ENCODE measurements at regions not wholly inside any gene's neighbourhood (a gene's known extent, or its start where the extent isn't known, plus 50 kb on each side); places are given as distances from the start of the nearest gene placed in this dataset.

DNA sequence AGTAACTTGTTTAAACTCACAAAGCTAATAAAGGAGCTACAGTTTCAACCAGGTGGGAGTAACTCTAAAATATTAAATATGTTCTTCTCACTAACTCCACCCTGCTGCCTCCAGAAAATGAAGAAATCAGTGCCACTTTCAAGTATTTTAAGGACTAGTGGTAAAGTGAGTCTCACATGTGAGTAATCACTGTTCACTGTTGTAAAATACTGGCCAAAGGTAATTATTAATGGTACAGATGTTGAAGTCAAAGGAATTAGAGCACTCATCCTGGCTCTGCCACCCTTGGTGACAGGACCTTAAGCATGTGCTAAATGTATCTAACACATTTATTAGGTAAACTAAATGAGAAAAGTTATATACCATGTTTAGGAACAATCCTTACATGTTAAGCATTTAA is 430.7 kb downstream of the BRINP1 start:
- Histone ChIP-seq H3K4me3 (no peak overlapping the region), H3K4me1 (no peaks in the 10 kb centered on the region), H3K27ac (replicated peaks) (no peak overlapping the region), H3K36me3 (no peaks in the 10 kb centered on the region), H3K27me3 (ENCODE audit: low read depth) (no peaks in the 10 kb centered on the region), H3K9me3 (replicated peaks) (no peaks in the 10 kb centered on the region)
- TF ChIP-seq, protein P1, sequence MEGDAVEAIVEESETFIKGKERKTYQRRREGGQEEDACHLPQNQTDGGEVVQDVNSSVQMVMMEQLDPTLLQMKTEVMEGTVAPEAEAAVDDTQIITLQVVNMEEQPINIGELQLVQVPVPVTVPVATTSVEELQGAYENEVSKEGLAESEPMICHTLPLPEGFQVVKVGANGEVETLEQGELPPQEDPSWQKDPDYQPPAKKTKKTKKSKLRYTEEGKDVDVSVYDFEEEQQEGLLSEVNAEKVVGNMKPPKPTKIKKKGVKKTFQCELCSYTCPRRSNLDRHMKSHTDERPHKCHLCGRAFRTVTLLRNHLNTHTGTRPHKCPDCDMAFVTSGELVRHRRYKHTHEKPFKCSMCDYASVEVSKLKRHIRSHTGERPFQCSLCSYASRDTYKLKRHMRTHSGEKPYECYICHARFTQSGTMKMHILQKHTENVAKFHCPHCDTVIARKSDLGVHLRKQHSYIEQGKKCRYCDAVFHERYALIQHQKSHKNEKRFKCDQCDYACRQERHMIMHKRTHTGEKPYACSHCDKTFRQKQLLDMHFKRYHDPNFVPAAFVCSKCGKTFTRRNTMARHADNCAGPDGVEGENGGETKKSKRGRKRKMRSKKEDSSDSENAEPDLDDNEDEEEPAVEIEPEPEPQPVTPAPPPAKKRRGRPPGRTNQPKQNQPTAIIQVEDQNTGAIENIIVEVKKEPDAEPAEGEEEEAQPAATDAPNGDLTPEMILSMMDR (IDR thresholded peaks at IDR 0.05; ENCODE audit: borderline replicate concordance), result no peak
- DNase-seq, result no peak
- intact Hi-C loops (cut with micrococcal nuclease), result no loop called here

DNA sequence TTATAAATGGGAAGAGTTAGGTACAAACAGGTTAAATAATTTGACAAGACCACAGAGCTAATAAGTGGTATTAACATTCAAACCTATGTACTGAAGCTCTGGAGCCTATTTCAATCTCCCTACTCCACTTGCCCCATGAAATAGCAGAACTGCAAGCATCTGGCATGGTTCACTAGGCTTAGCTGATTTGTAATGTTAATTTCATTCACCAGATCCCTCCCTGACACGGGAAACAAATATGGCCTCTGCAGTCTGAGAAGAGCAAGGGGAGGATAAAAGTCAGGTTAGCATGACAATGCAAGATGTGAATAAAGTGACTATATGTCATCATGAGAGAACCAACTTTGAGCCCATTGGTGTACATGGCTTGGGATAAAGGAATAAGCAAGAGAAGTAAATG is 428.8 kb downstream of the BRINP1 start:
- TF ChIP-seq, protein P1 (IDR thresholded peaks at IDR 0.05; ENCODE audit: borderline replicate concordance), result no peak
- Histone ChIP-seq H3K4me3 (no peak overlapping the region), H3K27me3 (ENCODE audit: low read depth) (no peaks in the 10 kb centered on the region), H3K36me3 (no peaks in the 10 kb centered on the region), H3K4me1 (no peaks in the 10 kb centered on the region), H3K9me3 (replicated peaks) (no peaks in the 10 kb centered on the region), H3K27ac (replicated peaks) (no peak overlapping the region)
- intact Hi-C loops (cut with micrococcal nuclease), result no loop called here
- no peak for DNase-seq

DNA sequence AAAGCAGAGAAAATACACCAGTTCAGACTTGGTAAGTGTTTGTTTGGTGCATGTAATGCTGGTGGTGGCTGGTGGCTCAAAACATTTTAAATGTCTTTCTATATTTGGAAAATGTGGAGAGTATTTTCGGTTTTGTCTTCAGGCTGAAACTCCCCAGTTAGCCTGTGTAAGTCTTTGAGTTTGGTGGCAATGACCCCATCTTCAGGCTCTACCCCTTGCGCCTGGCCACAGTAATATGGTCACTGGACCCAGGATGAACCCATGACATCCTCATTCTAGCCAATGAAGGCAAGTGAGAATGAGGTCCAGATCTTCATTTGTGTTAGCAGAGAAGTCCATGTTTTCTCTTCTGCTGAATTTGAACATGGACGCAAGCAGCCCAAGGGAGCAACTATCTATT is 422.6 kb downstream of the BRINP1 start:
- TF ChIP-seq, protein P1 (IDR thresholded peaks at IDR 0.05; ENCODE audit: borderline replicate concordance), result no peak
- no peaks in the 10 kb centered on the region for H3K4me1 ChIP-seq
- H3K27ac ChIP-seq (replicated peaks), result no peak overlapping the region
- no peaks in the 10 kb centered on the region for H3K36me3 ChIP-seq
- H3K27me3 ChIP-seq (ENCODE audit: low read depth), result no peaks in the 10 kb centered on the region
- no peak for DNase-seq
- H3K9me3 ChIP-seq (replicated peaks), result no peaks in the 10 kb centered on the region
- no peak overlapping the region for H3K4me3 ChIP-seq
- intact Hi-C loops (cut with micrococcal nuclease), result no loop called here

DNA sequence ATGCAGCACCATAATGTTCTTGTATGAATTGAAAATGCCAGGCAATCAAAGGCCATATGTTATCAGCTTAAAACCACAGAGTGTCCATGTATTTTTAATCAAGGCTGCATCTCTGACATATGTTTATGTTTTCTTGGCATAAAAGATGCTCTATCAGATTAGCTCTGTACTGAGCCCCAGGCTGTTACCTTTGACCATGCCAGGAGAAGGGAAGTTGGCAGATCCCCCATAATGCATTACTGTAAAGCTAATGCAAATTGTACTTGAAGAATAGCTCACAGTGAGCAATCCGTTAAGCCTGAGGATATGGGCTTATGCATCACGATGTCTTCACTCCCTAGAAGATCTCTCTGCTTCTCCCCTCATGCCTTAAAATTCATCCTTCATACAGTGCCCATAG is 414.4 kb downstream of the BRINP1 start:
- intact Hi-C loops (cut with micrococcal nuclease), result no loop called here
- H3K27me3 ChIP-seq (ENCODE audit: low read depth), result no peaks in the 10 kb centered on the region

DNA sequence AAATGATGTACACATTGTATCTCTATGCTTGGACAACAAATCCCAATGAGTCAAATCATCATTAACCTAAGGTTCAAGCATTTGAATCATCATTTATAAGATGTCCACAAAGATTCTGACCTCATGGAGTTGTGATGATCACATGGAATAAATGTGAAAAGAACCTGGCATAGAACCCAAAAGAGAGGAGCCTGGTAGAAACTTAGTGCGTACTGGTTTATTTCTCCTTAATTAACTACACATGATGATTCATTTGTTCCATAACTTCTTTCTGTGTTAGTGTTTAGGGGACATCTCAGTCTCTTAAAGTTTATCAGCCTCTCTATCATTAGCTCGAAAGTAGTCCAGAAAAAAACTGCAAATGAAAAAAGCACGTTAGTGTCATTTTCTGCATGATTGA is 411.6 kb downstream of the BRINP1 start:
- H3K27me3 ChIP-seq (ENCODE audit: low read depth), result no peaks in the 10 kb centered on the region
- no peaks in the 10 kb centered on the region for H3K9me3 ChIP-seq (replicated peaks)
- H3K36me3 ChIP-seq, result no peaks in the 10 kb centered on the region
- H3K4me3 ChIP-seq, result no peak overlapping the region
- intact Hi-C loops (cut with micrococcal nuclease), result no loop called here
- no peak for DNase-seq
- TF ChIP-seq, protein P1 (IDR thresholded peaks at IDR 0.05; ENCODE audit: borderline replicate concordance), result no peak
- H3K4me1 ChIP-seq, result peaks cover 9% of the 10 kb centered on the region
- H3K27ac ChIP-seq (replicated peaks), result no peak overlapping the region

More for the DNA sequence above, 414.4 kb downstream of the BRINP1 start:
- Histone ChIP-seq H3K27ac (replicated peaks) (no peak overlapping the region), H3K9me3 (replicated peaks) (no peaks in the 10 kb centered on the region), H3K4me1 (no peaks in the 10 kb centered on the region), H3K4me3 (no peak overlapping the region), H3K36me3 (no peaks in the 10 kb centered on the region)
- DNase-seq, result no peak
- TF ChIP-seq, protein P1 (IDR thresholded peaks at IDR 0.05; ENCODE audit: borderline replicate concordance), result no peak

DNA sequence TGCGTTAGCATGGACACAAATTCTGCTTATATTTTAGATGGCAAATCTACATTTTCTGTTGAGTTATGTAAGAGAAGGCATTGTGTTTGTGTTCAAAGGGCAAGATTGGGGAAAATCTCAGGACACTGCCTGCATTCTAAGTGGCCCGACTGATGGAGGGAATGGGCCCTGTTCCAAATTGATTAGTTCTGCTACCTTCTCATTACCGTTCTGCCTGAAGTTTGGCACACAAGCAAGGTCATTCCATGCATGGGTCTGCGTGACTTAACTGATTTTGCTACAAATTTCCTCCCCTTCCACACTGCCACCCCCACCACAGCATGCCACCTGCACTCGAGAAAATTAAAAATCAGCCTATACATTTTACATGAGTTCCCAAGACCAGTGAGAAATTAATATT is 409.9 kb downstream of the BRINP1 start:
- Histone ChIP-seq H3K4me3 (no peak overlapping the region), H3K36me3 (no peaks in the 10 kb centered on the region), H3K27ac (replicated peaks) (no peak overlapping the region), H3K9me3 (replicated peaks) (no peaks in the 10 kb centered on the region), H3K4me1 (peaks cover 10% of the 10 kb centered on the region), H3K27me3 (ENCODE audit: low read depth) (no peaks in the 10 kb centered on the region)
- intact Hi-C loops (cut with micrococcal nuclease), result no loop called here
- TF ChIP-seq, protein P1 (IDR thresholded peaks at IDR 0.05; ENCODE audit: borderline replicate concordance), result no peak
- DNase-seq, result no peak

All from left ventricle myocardium inferior (tissue), 1 donor.